Endothelial cell of umbilical vein (primary cell): ENCODE measurements at regions not wholly inside any gene's neighbourhood (a gene's known extent, or its start where the extent isn't known, plus 50 kb on each side); places are given as distances from the start of the nearest gene placed in this dataset.

Experiments used
- BruUV-seq: library from RNA; stranded (reverse); fragments of 400-500 nt; replicated peaks from 2 replicates; lab custom pipeline; 2021; lab: Mats Ljungman, UMichigan
- CTCF ChIA-PET: fragments of 300-600, 350-600 bp; sonication (Branson Sonifier 250); formaldehyde crosslinking; loops from one replicate; lab custom pipeline; 2021; ENCODE audit warnings: antibody characterized with exemption, inconsistent platforms; lab: Charles Lee
- POLR2A ChIA-PET: fragments of 300-600, 350-600 bp; sonication (Branson Sonifier 250); formaldehyde crosslinking; loops from one replicate; lab custom pipeline; 2021; ENCODE audit warnings: antibody characterized with exemption, inconsistent platforms; lab: Charles Lee
- DNase-seq: peaks from one replicate; pipeline ENCODE4 v3.0.0-alpha.2; 2011; ENCODE audit warnings: low read depth, low spot score
- FAIRE-seq: peaks from 2 replicates; lab custom pipeline; 2011; peaks lifted over from hg19 to GRCh38; lab: Jason Lieb, UNC
- H2AFZ ChIP-seq: 2 replicates; pipeline ENCODE4 v1.6.0; 2012; ENCODE audit warnings: low read depth, low read length, control low read depth, inconsistent platforms
- H3K27ac ChIP-seq: 2 replicates; pipeline ENCODE4 v1.5.1; 2011; ENCODE audit warnings: low read depth, mild to moderate bottlenecking, control low read depth, low read length, moderate library complexity; ENCODE audit not compliant: insufficient read depth
- H3K27me3 ChIP-seq, 2 experiments: 2 replicates each; pipeline versions ENCODE4 v1.6.0 to v1.6.1; 2011; ENCODE audit warnings: low read length in 2 of 2, mixed read lengths in 1 of 2; ENCODE audit not compliant: control insufficient read depth in 2 of 2, insufficient read depth in 2 of 2
- H3K36me3 ChIP-seq, 2 experiments: 2 replicates in 1 of 2; 3 replicates in 1 of 2; pipeline ENCODE4 v1.5.1; 2011; ENCODE audit warnings: low read length in 2 of 2, mild to moderate bottlenecking in 1 of 2, moderate library complexity in 1 of 2; ENCODE audit not compliant: control insufficient read depth in 2 of 2, insufficient read depth in 2 of 2; ENCODE audit errors: extremely low read depth in 1 of 2
- H3K4me1 ChIP-seq: 3 replicates; pipeline ENCODE4 v1.5.1; 2011; ENCODE audit warnings: mild to moderate bottlenecking, low read length; ENCODE audit not compliant: control insufficient read depth, insufficient read depth; ENCODE audit errors: extremely low read depth
- H3K4me2 ChIP-seq: 2 replicates; pipeline ENCODE4 v1.6.1; 2011; ENCODE audit warnings: low read length, control low read depth, mixed read lengths; ENCODE audit not compliant: insufficient read depth
- H3K4me3 ChIP-seq, 3 experiments: fragments of 200-600 bp in 1 of 3; sonication (generic), shearing (Covaris generic) in 1 of 3; replicated peaks in 1 of 3; 2 replicates each; pipeline ENCODE4 v1.5.1; 2011 to 2016; ENCODE audit warnings: control low read depth in 3 of 3, low read length in 3 of 3, mild to moderate bottlenecking in 2 of 3, inconsistent platforms in 1 of 3, low read depth in 1 of 3, moderate library complexity in 1 of 3; ENCODE audit not compliant: insufficient read depth in 1 of 3
- H3K79me2 ChIP-seq: 2 replicates; pipeline ENCODE4 v1.6.0; 2012; ENCODE audit warnings: low read length, inconsistent platforms; ENCODE audit not compliant: control insufficient read depth, insufficient read depth
- H3K9ac ChIP-seq: replicated peaks from 2 replicates; pipeline ENCODE3; 2011; ENCODE audit warnings: low read length, control low read depth; ENCODE audit not compliant: insufficient read depth; ENCODE audit errors: extremely low read depth
- H3K9me1 ChIP-seq: replicated peaks from 3 replicates; pipeline ENCODE4 v1.6.0; 2011; ENCODE audit warnings: mild to moderate bottlenecking, low read length; ENCODE audit not compliant: control insufficient read depth, insufficient read depth; ENCODE audit errors: extremely low read depth
- H3K9me3 ChIP-seq: replicated peaks from 2 replicates; pipeline ENCODE4 v1.5.1; 2012; ENCODE audit warnings: low read length, inconsistent platforms; ENCODE audit not compliant: control insufficient read depth, insufficient read depth
- H4K20me1 ChIP-seq: replicated peaks from 2 replicates; pipeline ENCODE3; 2011; ENCODE audit warnings: mild to moderate bottlenecking, low read length; ENCODE audit not compliant: control insufficient read depth, insufficient read depth; ENCODE audit errors: extremely low read depth
- CTCF ChIP-seq, 2 donors: IDR thresholded peaks; 1 replicate in 1 of 2; 2 replicates in 1 of 2; pipeline ENCODE4 v1.5.1; 2011; ENCODE audit warnings: low read length in 2 of 2, mild to moderate bottlenecking in 2 of 2, moderate library complexity in 2 of 2, control low read depth in 1 of 2, inconsistent platforms in 1 of 2, low read depth in 1 of 2; ENCODE audit not compliant: insufficient read depth in 1 of 2; ENCODE audit errors: extremely low read depth in 1 of 2
- EZH2 ChIP-seq: IDR thresholded peaks from 2 replicates; pipeline ENCODE4 v1.6.1; 2012; ENCODE audit warnings: borderline replicate concordance, low read depth, mild to moderate bottlenecking, moderate library complexity, low read length, inconsistent platforms; ENCODE audit not compliant: severe bottlenecking
- FOS ChIP-seq: IDR thresholded peaks from 2 replicates; pipeline ENCODE4 v1.6.1; 2011; ENCODE audit warnings: mild to moderate bottlenecking, low read length, moderate library complexity, borderline replicate concordance; ENCODE audit not compliant: insufficient read depth
- GATA2 ChIP-seq: IDR thresholded peaks from 2 replicates; pipeline ENCODE4 v1.7.0; 2011; ENCODE audit warnings: low read depth, mild to moderate bottlenecking, moderate library complexity, mixed read lengths, low read length; ENCODE audit not compliant: insufficient read length, insufficient read depth
- JUN ChIP-seq: IDR thresholded peaks from 2 replicates; pipeline ENCODE4 v1.6.1; 2011; ENCODE audit warnings: borderline replicate concordance, low read depth; ENCODE audit not compliant: insufficient read length, insufficient read depth
- MAX ChIP-seq: IDR thresholded peaks from 2 replicates; pipeline ENCODE4 v1.6.1; 2011; ENCODE audit not compliant: insufficient read depth, insufficient read length
- MYC ChIP-seq: IDR thresholded peaks from one replicate; pipeline ENCODE4 v1.6.1; 2011; ENCODE audit warnings: mild to moderate bottlenecking, low read depth, low read length
- POLR2A ChIP-seq: IDR thresholded peaks from 2 replicates; pipeline ENCODE4 v1.6.1; 2012; ENCODE audit warnings: low read depth, mild to moderate bottlenecking, control low read depth, low read length
- POLR2AphosphoS5 ChIP-seq: IDR thresholded peaks from 2 replicates; pipeline ENCODE4 v1.6.1; 2012; ENCODE audit warnings: low read depth, mild to moderate bottlenecking, control low read depth, low read length, moderate library complexity; ENCODE audit not compliant: insufficient read depth
- dilution Hi-C: fragments of 300-500 bp; cut with MboI; formaldehyde crosslinking; loops from one replicate; pipeline ENCODE4 v1.15.0; 2019; ENCODE audit warnings: low sequenced_read_pairs; ENCODE audit not compliant: extremely low pct_ligation_motif_present
- intact Hi-C: fragments of 100-400 bp; cut with micrococcal nuclease; formaldehyde crosslinking; loops from one replicate; pipeline ENCODE4 v1.10.0; 2022

GRCh38 chr15:91556926-91557325 is 296.6 kb upstream of the SLCO3A1 start:
- intact Hi-C loops: no loop called here
- dilution Hi-C loops: no loop called here
- ChIA-PET POLR2A (no interaction called here), CTCF (no interaction called here)
- H3K4me2 ChIP-seq: no peak overlapping the region
- no peaks in the 10 kb centered on the region for H3K27me3 ChIP-seq
- no peaks in the 10 kb centered on the region for H3K79me2 ChIP-seq
- no peaks in the 10 kb centered on the region for H3K36me3 ChIP-seq
- no peak overlapping the region for H3K4me3 ChIP-seq
- no peaks in the 10 kb centered on the region for H4K20me1 ChIP-seq
- no peaks in the 10 kb centered on the region for H3K4me1 ChIP-seq
- no peak overlapping the region for H3K9ac ChIP-seq
- no peaks in the 10 kb centered on the region for H3K9me3 ChIP-seq
- H3K27ac ChIP-seq: no peak overlapping the region
- no TSS peak for BruUV-seq
- FAIRE-seq (no peak), DNase-seq (no peak)
- no peaks in the 10 kb centered on the region for H3K9me1 ChIP-seq
- TF ChIP-seq CTCF (IDR thresholded peaks at IDR 0.05; ENCODE audit: extremely low read depth in 1 of 2, insufficient read depth in 1 of 2, low read depth in 1 of 2, low read length in 2 of 2) (no peak), GATA2 (no peak), JUN (no peak), EZH2 (no peak), POLR2AphosphoS5 (no peak), MYC (no peak), POLR2A (no peak), FOS (no peak), MAX (no peak)
- H2AFZ ChIP-seq: no peak overlapping the region
